ENCODE measurements at regions not wholly inside any gene's neighbourhood (a gene's known extent, or its start where the extent isn't known, plus 50 kb on each side); places are given as distances from the start of the nearest gene placed in this dataset.

DNA sequence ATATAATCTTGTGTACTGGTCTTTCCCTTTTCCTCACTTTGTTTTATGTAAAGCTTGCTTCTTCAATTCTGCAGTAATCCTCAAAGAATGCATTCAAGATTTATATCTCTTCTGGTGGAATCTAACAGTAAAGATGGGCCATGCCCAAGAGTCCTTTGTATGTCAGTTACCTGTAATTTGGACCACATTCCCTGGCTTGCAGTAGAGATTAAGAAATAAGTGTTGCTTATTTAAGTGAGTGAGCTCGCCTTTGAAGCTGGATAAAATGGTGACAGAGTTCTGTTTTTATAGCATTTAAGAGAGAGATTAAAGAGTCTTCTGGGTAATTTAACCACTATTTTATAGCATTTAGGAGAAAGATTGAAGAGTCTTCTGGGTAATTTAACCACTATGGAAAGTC, 262.1 kb upstream of the ATP2B1 start:
- Histone ChIP-seq H3K4me1 (peaks cover 0 to 9% (median 0%) of the 10 kb centered on the region in 3 donors), H3K27ac (no peak overlapping the region), H3K27me3 (no peaks in the 10 kb centered on the region), H3K36me3 (no peaks in the 10 kb centered on the region), H3K4me3 (no peak overlapping the region), H3K9me3 (no peaks in the 10 kb centered on the region)
- 87 to 100% methylated on average over 1 of the region's 1 CpG for WGBS, 2 donors
- intact Hi-C loops (cut with DNase I), result no loop called here
- no peak for TF ChIP-seq POLR2A (IDR thresholded peaks at IDR 0.05)
- no peak for TF ChIP-seq CTCF (IDR thresholded peaks at IDR 0.05)
- DNase-seq, result no peak

DNA sequence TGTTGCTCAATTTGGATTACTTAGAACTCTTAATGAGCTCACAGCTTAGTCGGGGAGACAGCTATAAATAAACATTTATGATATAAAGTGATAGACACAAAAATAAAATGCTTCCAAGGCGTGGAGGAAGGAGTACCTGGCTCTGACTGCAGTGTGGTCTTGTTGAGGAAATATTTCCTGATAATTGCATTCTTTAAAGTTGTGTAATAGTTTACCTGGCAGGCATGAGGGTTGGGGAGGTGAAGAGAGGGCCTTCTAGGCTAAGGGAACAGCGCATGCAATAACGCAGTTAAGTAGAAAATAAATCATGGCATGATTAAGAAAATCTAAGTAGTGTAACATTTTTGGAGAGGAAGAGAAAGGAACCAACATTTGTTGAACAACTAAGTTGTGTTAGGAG, 260.5 kb upstream of the ATP2B1 start:
- TF ChIP-seq CTCF (IDR thresholded peaks at IDR 0.05), result no peak
- no peak for TF ChIP-seq POLR2A (IDR thresholded peaks at IDR 0.05)
- no peak overlapping the region for H3K27ac ChIP-seq
- H3K36me3 ChIP-seq, result no peaks in the 10 kb centered on the region
- intact Hi-C loops (cut with DNase I), result no loop called here
- peaks cover 0 to 9% (median 0%) of the 10 kb centered on the region in 3 donors for H3K4me1 ChIP-seq
- H3K9me3 ChIP-seq, result no peaks in the 10 kb centered on the region
- no peak overlapping the region for H3K4me3 ChIP-seq
- no peaks in the 10 kb centered on the region for H3K27me3 ChIP-seq
- no peak for DNase-seq
- WGBS, 2 donors, result 65% methylated on average over 4 of the region's 4 CpGs

DNA sequence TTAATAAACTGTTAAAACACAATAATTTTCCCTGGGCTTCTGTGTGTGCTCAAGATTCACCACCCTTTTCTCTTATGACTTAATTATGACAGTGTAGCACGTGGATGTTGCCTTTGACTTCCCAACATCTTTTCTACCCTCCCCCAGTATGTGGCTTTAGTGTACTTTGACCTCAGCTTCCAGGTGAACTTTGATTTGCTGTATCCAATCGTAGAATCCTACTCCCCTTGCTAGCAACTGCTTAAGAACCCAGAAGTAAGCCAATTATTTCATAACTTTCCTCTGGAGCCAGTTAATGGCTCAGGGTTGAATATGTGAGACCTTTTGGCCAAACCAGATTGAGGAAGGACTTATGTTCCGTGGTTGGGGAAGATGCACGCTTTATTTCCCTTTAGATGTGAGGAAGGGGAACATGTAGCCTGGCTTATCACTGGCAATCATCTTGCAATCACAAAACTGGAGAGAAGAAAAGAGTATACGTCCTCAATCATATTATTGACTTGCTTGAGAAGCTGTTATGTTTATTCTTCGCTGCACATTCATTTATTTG, 259.6 kb upstream of the ATP2B1 start:
- TF ChIP-seq POLR2A (IDR thresholded peaks at IDR 0.05) (no peak), CTCF (IDR thresholded peaks at IDR 0.05) (no peak)
- no peak overlapping the region for H3K4me3 ChIP-seq
- H3K27me3 ChIP-seq, result no peaks in the 10 kb centered on the region
- intact Hi-C loops (cut with DNase I), result no loop called here
- no peaks in the 10 kb centered on the region for H3K36me3 ChIP-seq
- H3K9me3 ChIP-seq, result no peaks in the 10 kb centered on the region
- H3K27ac ChIP-seq, result no peak overlapping the region
- H3K4me1 ChIP-seq, result peaks cover 0 to 9% (median 0%) of the 10 kb centered on the region in 3 donors
- DNase-seq, result no peak
- 72 to 82% methylated on average over 6 of the region's 6 CpGs for WGBS, 2 donors

DNA sequence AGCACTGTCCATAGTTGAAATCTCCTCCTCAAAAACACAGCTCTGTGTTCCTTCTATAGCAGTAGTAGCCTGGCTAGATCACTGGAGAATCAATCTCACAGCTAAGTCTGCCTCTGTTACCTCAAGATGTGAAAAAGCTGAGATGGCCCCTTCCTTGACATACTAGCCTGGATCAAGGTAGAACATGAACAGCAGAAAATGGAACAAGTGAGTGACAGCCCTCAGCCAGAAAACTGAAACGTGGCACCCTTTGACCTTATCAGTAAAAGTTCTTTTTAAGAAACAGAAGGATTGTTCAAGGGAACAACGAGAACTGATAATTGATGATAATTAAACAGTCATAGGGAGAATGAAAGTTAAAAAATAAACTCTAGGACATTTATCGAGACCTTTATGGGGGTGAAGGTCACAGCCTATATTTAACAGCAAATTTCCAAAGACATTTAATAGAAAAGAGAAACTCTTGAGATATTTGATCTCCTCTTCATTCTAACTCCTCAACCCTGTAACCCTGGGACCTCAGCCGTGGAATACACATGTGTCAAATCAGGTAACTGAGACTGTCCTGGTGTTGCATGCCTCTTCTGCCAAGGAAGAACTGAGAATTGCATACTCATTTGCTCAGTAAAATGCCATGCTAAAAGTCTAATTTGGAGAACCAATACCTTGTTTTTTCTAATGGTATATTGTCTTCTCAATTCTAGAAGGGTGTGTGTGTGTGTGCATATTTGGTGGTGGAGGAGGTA, 258.0 kb upstream of the ATP2B1 start:
- DNase-seq, result no peak
- peaks cover 0 to 11% (median 0%) of the 10 kb centered on the region in 3 donors for H3K4me1 ChIP-seq
- TF ChIP-seq CTCF (IDR thresholded peaks at IDR 0.05) (no peak), POLR2A (IDR thresholded peaks at IDR 0.05) (no peak)
- no peak overlapping the region for H3K4me3 ChIP-seq
- H3K27ac ChIP-seq, result no peak overlapping the region
- H3K27me3 ChIP-seq, result no peaks in the 10 kb centered on the region
- WGBS, 2 donors, result 83 to 85% methylated on average over 4 of the region's 4 CpGs
- intact Hi-C loops (cut with DNase I), result no loop called here
- H3K9me3 ChIP-seq, result no peaks in the 10 kb centered on the region
- H3K36me3 ChIP-seq, result no peaks in the 10 kb centered on the region

- intact Hi-C loops (cut with DNase I), result no loop called here
- no peaks in the 10 kb centered on the region for H3K27me3 ChIP-seq
- H3K27ac ChIP-seq, result no peak overlapping the region
- H3K9me3 ChIP-seq, result no peaks in the 10 kb centered on the region
- TF ChIP-seq POLR2A (IDR thresholded peaks at IDR 0.05) (no peak), CTCF (IDR thresholded peaks at IDR 0.05) (no peak)
- H3K4me3 ChIP-seq, result no peak overlapping the region
- no peaks in the 10 kb centered on the region for H3K36me3 ChIP-seq
- peaks cover 0 to 8% (median 0%) of the 10 kb centered on the region in 3 donors for H3K4me1 ChIP-seq
- WGBS, 2 donors, result 82 to 91% methylated on average over 2 of the region's 2 CpGs
- no peak for DNase-seq
These were observed 257.4 kb upstream of the ATP2B1 start for GRCh38 chr12:89965993-89966392.
